GM23338 (cell line): ENCODE measurements at regions not wholly inside any gene's neighbourhood (a gene's known extent, or its start where the extent isn't known, plus 50 kb on each side); places are given as distances from the start of the nearest gene placed in this dataset.

Source experiments
- CTCF ChIP-seq, 2 experiments: fragments of 200-600 bp in 1 of 2; sonication (generic) in 1 of 2; conservative IDR thresholded peaks; 2 replicates each; pipeline versions ENCODE4 v1.5.1 to v1.6.1; 2016 to 2017; ENCODE audit warnings: antibody characterized with exemption in 2 of 2, low read depth in 2 of 2, mild to moderate bottlenecking in 2 of 2, moderate library complexity in 1 of 2
- ETS1 ChIP-seq: IDR thresholded peaks from 2 replicates; pipeline ENCODE4 v1.6.1; 2016; ENCODE audit warnings: antibody characterized with exemption
- EZH2 ChIP-seq: fragments of 200-600 bp; sonication (generic); IDR thresholded peaks from one replicate; pipeline ENCODE4 v1.8.0; 2017; ENCODE audit warnings: antibody characterized with exemption, mild to moderate bottlenecking, low read depth; ENCODE audit not compliant: unreplicated experiment
- POLR2AphosphoS5 ChIP-seq: IDR thresholded peaks from 2 replicates; pipeline ENCODE4 v1.6.1; 2016; ENCODE audit warnings: antibody characterized with exemption, low read depth
- REST ChIP-seq: IDR thresholded peaks from one replicate; pipeline ENCODE4 v1.6.1; 2018; ENCODE audit warnings: antibody characterized with exemption; ENCODE audit not compliant: unreplicated experiment

GRCh38 chr9:80235752-80236151 is 664.0 kb downstream of the TLE4 start:
- TF ChIP-seq CTCF (conservative IDR thresholded peaks at IDR 0.05; ENCODE audit: low read depth in 2 of 2), result no peak
- no peak for TF ChIP-seq REST
- no peak for TF ChIP-seq POLR2AphosphoS5
- TF ChIP-seq EZH2, result no peak
- TF ChIP-seq ETS1, result no peak
